ENCODE measurements at regions not wholly inside any gene's neighbourhood (a gene's known extent, or its start where the extent isn't known, plus 50 kb on each side); places are given as distances from the start of the nearest gene placed in this dataset.

DNA sequence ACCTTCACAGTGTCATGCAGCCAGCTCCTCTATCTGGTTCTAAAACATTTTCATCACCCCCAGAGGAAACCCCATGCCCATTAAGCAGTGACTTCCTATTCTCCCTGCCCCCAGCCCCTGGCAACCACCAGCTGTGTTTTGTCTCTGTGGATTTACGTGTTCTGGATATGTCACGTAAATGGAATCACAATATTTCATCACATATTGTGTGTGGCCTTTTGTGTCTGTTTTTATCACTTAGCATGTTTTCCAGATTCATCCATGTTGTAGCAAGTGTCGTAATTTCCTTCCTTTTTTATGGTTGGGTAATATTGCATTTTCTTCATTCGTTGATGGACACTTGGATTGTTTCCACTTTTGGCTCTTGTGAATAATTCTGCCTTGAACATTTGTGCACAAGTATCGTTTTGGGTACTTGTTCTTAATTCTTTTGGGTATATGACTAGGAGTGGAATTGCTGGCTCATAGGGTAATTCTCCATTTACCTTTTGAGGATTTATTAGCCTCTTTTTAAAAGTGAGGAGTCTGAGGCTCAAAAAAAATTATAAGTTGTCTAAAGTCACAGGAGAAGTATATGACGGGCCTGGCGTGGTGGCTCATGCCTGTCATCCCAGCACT is 127.0 kb downstream of the MRPS6 start:
- H3K27ac ChIP-seq = peak overlapping the region in 1 of 2 donors; percentile 59
- DNase-seq (ENCODE audit: low spot score) = no peak
- no peak overlapping the region for H3K4me3 ChIP-seq
- TF ChIP-seq, protein P1, sequence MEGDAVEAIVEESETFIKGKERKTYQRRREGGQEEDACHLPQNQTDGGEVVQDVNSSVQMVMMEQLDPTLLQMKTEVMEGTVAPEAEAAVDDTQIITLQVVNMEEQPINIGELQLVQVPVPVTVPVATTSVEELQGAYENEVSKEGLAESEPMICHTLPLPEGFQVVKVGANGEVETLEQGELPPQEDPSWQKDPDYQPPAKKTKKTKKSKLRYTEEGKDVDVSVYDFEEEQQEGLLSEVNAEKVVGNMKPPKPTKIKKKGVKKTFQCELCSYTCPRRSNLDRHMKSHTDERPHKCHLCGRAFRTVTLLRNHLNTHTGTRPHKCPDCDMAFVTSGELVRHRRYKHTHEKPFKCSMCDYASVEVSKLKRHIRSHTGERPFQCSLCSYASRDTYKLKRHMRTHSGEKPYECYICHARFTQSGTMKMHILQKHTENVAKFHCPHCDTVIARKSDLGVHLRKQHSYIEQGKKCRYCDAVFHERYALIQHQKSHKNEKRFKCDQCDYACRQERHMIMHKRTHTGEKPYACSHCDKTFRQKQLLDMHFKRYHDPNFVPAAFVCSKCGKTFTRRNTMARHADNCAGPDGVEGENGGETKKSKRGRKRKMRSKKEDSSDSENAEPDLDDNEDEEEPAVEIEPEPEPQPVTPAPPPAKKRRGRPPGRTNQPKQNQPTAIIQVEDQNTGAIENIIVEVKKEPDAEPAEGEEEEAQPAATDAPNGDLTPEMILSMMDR (IDR thresholded peaks at IDR 0.05) = no peak

DNA sequence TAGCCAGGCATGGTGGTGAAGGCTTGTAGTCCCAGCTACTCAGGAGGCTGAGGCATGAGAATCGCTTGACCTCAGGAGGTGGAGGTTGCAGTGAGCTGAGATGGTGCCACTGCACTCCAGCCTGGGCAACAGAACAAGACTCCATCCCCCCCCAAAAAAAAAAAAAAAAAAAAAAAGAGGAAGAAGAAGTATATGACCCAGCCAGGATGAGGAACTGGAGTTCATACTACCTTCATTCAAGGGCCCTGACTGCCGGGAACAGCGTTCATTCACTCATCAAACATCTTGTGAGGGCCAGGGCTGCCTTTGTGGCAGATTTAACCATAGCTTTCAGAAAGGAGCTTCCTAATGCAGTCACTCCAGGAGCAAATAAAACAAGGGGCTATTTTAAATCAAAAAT is 127.6 kb downstream of the MRPS6 start:
- Histone ChIP-seq H3K4me3 (peak overlapping the region; percentile 74), H3K27ac (peak overlapping the region; percentile 75 to 88)
- no peak for DNase-seq (ENCODE audit: low spot score)
- TF ChIP-seq, protein P1 (IDR thresholded peaks at IDR 0.05) = no peak

DNA sequence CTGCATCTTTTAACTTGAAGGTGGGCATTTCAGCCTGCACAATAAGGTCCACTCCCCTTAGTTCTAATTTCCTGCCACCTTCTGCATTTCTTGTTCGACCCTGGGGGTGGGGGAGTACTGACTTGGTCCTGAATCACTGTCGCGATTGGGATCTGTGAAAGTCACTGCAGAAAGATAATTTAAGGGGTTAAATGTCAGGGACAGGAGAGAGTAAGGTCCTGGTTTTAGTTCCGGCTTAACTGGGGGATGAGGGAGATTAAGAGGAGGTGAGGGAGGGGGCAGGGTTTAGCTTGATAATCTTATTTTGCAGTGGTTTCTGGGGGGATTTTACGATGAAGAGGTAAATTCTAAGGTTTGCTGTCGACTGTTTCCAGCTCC is 128.1 kb downstream of the MRPS6 start:
- TF ChIP-seq, protein P1 (IDR thresholded peaks at IDR 0.05) = no peak
- peak overlapping the region; percentile 74 for H3K4me3 ChIP-seq
- DNase-seq (ENCODE audit: low spot score) = no peak
- H3K27ac ChIP-seq = peak overlapping the region; percentile 75 to 88

DNA sequence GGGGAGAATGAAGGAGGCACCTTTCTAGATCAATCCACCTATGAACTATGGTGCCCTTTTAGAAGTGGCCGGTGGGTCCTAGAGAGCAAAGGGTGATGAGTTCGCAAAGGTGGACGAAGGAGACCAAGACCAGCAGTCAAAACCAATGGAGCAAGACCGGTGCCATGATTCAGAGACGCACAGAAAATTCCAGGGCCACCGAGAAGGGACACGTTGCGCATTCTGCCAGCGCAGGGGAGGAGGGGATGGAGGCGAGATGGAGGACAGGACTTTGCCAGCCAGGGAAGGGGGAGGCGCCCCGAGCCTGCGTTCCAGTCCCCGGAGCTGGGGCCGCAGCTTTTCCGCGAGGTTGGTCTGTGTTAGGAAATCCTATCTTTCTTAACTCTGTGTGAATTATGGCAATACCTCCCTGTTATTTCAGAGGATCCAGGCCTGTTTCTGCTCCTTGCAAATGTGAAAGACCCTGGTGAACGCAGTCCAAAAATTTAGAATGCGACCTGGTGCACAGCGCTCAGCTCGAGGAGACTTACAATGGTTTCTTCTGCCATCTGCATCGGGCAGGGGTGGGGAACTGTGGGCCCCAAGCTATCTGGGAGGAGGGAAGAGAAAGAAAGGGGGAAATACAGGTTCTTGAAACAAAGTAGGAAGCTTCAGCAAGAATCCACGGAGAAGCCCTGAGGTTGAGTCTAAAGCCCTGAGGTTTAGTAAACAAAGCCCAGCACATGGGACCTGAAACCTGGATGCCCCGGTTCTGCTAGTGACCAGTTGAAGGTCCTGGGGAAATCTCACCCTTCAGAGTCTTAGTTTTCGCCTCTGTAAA is 129.4 kb downstream of the MRPS6 start:
- TF ChIP-seq, protein P1 (IDR thresholded peaks at IDR 0.05) = no peak
- peak overlapping the region; percentile 75 to 88 for H3K27ac ChIP-seq
- DNase-seq (ENCODE audit: low spot score) = no peak
- peak overlapping the region; percentile 74 for H3K4me3 ChIP-seq

DNA sequence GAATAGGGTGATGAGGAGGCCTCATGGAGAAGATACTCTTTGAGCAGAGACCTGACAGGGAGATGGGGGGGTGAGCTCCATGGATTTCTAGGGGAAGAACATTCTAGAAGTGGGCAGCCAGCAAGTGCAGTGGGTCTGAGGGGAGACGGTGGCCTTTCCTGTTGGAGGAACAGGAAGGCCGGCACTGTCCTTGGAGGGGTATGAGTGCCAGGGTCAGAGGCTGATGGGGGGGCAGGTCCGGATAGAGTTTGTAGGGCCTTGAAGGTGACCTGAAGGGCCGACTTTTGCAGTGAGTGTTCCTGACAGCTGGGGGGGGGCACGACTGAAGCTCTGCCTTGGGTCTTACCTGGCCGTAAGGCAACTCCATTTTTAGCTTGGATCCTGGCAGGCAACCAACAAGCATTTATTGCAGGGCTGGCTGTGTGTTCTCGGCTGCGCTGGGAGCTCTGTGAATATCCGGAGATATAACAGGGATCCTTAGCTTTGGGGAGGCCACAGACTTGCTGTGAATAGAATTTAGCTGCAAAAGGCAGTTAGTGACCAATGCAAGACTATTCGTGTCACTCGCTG is 130.6 kb downstream of the MRPS6 start:
- TF ChIP-seq, protein P1 (IDR thresholded peaks at IDR 0.05) = no peak
- peak overlapping the region; percentile 75 to 88 for H3K27ac ChIP-seq
- no peak overlapping the region for H3K4me3 ChIP-seq
- no peak for DNase-seq (ENCODE audit: low spot score)

DNA sequence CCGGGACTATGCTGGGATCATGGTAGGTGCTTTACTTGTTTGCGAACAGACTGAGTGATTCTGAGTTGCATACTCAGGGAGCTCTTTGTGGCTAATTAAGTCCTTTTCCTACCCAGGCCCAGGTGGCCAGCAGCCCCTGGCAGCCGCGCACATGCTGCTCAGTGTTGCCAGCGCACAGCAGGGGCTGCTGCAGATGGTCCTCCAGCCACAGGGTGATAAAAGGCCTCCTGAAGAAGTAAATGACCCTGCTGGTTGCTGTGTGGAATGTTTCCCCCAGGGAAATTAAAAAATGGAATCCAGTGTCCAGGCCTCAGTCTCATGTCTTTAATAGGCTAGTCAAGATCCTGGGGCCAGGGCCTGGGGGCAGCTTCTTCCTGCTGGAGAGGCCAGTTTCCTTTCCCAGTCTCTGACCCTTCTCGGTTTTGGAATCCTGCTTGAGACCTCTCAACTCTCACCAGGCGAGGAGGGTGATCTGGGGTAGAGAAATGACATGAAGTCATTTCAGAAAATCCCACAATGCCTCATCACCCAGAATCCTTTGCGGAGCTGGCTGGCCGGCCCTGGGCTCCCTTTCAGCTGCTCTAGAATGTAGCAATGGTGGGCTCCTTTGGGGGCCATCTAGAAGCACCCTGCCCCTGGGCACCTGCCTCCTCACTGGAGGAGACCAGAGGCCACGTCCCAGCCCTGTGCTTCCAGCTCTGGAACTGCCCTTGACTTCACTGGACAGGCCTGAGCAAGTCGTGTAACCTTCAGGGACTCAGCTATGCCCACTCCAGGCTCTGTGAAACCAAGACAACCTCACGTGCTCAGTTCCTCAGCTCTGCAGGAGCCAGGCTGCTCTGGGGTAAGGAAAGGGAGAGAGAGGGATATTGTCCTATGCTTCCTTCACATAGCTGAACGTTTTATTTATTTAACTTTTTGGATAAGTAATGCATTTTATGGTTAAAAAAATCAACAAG is 131.4 kb downstream of the MRPS6 start:
- Histone ChIP-seq H3K27ac (peak overlapping the region; percentile 59 to 88), H3K4me3 (no peak overlapping the region)
- DNase-seq (ENCODE audit: low spot score) = peak; percentile 69
- TF ChIP-seq, protein P1 (IDR thresholded peaks at IDR 0.05) = no peak
